GM12872 (cell line): ENCODE measurements at regions not wholly inside any gene's neighbourhood (a gene's known extent, or its start where the extent isn't known, plus 50 kb on each side); places are given as distances from the start of the nearest gene placed in this dataset.

ENCODE experiments used
- TF ChIP-seq, protein P1 (sequence below): IDR thresholded peaks from 3 replicates; pipeline ENCODE4 v1.5.1; 2011; ENCODE audit warnings: low read depth, mild to moderate bottlenecking, low read length, moderate library complexity; ENCODE audit not compliant: insufficient read depth

DNA sequence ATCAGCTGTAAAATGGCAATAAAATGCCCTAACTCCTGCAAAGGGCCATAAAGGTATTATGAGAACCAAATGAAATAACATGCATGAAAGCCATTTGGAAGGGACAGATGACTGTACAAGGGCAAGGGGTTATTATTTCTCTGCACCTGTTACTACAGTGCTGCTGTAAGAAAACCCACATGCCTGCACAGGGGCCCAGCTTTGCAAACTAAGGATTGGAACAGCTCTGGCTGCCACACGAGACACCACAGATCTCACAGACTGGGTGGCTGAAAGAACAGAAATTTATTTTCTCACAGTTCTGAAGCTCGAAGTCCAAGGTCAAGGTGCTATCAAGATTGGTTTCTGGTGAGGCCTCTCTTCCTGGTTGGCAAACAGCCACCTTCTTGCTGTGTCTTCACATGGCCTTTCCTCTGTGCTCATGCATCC is 409.0 kb upstream of the NRP1 start:
- TF ChIP-seq, protein P1, sequence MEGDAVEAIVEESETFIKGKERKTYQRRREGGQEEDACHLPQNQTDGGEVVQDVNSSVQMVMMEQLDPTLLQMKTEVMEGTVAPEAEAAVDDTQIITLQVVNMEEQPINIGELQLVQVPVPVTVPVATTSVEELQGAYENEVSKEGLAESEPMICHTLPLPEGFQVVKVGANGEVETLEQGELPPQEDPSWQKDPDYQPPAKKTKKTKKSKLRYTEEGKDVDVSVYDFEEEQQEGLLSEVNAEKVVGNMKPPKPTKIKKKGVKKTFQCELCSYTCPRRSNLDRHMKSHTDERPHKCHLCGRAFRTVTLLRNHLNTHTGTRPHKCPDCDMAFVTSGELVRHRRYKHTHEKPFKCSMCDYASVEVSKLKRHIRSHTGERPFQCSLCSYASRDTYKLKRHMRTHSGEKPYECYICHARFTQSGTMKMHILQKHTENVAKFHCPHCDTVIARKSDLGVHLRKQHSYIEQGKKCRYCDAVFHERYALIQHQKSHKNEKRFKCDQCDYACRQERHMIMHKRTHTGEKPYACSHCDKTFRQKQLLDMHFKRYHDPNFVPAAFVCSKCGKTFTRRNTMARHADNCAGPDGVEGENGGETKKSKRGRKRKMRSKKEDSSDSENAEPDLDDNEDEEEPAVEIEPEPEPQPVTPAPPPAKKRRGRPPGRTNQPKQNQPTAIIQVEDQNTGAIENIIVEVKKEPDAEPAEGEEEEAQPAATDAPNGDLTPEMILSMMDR: no peak

- TF ChIP-seq, protein P1: no peak
Observed at GRCh38 chr10:33739031-33739430, 404.6 kb upstream of the NRP1 start.

- TF ChIP-seq, protein P1: no peak
Observed at GRCh38 chr10:33735464-33735923, 401.0 kb upstream of the NRP1 start.

DNA sequence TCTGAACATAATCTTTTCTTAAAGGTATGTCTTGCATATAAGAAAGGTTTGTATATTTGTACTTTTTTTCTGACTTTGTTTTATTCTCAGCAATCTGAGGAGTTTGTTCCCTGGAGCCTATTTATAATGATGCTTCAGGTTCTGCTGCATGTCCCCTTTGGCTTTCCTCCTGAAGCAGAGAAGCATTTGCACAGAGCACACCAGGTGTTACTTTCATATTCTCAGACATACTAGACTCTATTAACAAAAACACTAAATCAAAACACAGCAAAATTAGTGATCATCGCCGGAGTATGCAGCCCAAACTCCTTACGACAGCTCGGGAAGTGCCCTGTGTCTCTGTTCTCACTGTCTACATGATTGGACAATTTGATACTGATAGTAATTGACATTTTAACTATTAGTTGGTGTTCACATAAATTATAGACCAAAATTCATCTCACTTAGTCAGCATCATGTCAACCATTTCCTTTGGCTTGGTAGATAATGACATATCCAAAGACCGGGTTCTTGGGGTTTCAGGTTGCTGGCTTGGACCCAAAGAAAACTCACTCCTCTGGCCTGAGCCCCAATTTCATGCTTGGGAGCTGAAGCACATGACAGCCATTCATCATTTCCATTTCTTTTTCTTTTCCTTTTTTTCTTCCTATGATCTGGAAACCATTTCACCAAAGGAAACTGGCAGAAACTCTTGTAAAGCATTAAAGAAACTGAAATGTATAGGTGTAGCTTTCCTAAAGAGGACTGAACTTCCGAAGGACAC is 400.1 kb upstream of the NRP1 start:
- TF ChIP-seq, protein P1: no peak

DNA sequence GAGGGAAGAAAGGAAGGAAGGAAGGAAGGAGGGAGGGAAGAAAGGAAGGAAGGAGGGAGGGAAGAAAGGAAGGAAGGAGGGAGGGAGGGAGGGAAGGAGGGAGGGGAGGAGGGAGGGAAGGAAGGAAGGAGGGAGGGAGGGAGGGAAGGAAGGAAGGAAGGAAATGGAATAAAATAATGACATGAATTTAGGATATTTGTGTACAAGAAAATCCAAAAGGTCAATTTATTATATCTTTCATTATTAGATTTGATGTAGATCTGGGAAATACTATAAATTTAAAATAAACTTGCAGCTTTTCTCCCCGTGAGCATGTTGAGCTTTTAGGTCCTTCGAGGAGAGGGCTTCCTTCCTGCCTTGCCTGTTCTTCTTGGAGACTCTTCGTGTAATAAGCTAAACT is 398.6 kb upstream of the NRP1 start:
- TF ChIP-seq, protein P1: no peak

- TF ChIP-seq, protein P1: no peak
Observed at GRCh38 chr10:33732161-33732680, 397.8 kb upstream of the NRP1 start.

DNA sequence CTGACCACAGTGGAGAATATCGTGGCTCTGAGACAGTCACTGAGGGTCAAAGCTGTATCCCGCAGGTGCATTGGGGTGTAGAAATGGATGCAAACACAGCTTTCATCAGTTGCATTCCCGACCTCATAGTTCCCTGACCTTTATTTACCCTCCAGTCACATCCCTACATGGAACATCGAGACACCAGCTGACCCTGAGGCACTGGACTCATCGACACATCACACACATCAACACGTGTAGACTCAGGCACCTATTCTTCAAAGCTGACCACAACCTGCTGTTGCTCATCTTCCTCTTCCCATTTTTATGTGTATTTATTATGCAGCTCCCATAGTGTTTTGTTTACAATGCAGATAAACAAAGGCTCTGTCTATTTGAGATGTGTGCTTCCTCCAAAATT is 396.9 kb upstream of the NRP1 start:
- TF ChIP-seq, protein P1: no peak
